ENCODE measurements at regions not wholly inside any gene's neighbourhood (a gene's known extent, or its start where the extent isn't known, plus 50 kb on each side); places are given as distances from the start of the nearest gene placed in this dataset.

DNA sequence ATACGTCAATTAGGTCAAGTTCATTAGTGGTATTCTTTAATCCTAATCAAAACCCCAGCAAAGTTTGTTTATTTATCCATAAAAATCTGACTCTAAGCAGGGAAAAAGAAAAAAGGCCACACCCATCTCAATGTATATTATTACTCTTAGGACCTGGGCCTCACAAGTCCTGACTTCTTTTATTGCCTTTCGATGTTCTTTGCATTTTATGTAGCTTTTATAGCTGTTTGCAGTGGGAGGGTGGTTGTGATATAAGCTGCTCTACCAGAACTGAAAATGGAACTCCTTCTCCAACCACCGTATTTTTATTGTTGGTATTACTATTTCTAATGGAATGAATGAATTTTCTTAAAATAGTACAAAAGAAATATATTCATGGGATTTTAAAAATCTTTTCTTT is 163.3 kb upstream of the FAM47C start:
- Mint-ChIP-seq H3K27me3 (ENCODE audit: insufficient read depth, low read depth, poor library complexity) (no peaks in the 10 kb centered on the region), H3K27ac (no peak overlapping the region), H3K4me3 (no peak overlapping the region), H3K4me1 (no peaks in the 10 kb centered on the region), H3K9me3 (no peaks in the 10 kb centered on the region), H3K36me3 (ENCODE audit: low read depth) (no peaks in the 10 kb centered on the region)
- Histone ChIP-seq H3K4me3 (no peak overlapping the region), H3K4me1 (ENCODE audit: insufficient read depth) (no peaks in the 10 kb centered on the region), H4K20me1 (replicated peaks; ENCODE audit: insufficient read depth) (no peaks in the 10 kb centered on the region), H3K4me2 (no peak overlapping the region), H3K9me2 (ENCODE audit: insufficient read depth) (no peaks in the 10 kb centered on the region), H3F3A (replicated peaks; ENCODE audit: low read depth) (no peaks in the 10 kb centered on the region), H3K27ac (ENCODE audit: low read depth) (no peak overlapping the region), H3K36me3 (ENCODE audit: insufficient read depth) (no peaks in the 10 kb centered on the region), H2AFZ (no peak overlapping the region), H3K27me3 (ENCODE audit: insufficient read depth) (no peaks in the 10 kb centered on the region), H3K79me2 (replicated peaks; ENCODE audit: insufficient read depth) (no peaks in the 10 kb centered on the region)
- no peak for ATAC-seq
- no peak for DNase-seq (ENCODE audit: low spot score)
- no peak for TF ChIP-seq NANOG (IDR thresholded peaks at IDR 0.05; ENCODE audit: borderline replicate concordance)

DNA sequence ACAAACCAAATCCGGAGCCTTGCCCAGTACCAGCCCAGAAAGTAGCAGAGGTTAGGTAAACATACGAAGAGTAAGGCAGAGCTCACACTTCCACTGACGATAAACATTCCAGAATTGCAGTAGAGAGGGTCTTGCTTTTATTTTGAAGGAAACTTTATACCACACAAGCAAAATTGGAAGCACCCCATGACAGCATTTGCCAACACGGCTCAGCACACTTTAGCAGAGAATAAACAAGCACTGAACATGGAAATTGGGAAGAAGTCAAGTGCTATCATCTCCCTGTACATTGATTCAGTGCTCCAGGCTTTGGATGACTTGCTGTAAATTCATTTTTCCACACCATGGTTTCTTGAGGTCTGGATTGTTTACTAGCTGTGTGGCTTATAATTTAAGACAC is 160.7 kb upstream of the FAM47C start:
- Histone ChIP-seq H3K79me2 (replicated peaks; ENCODE audit: insufficient read depth) (no peaks in the 10 kb centered on the region), H3K36me3 (ENCODE audit: insufficient read depth) (no peaks in the 10 kb centered on the region), H3F3A (replicated peaks; ENCODE audit: low read depth) (no peaks in the 10 kb centered on the region), H3K27me3 (ENCODE audit: insufficient read depth) (no peaks in the 10 kb centered on the region), H3K4me3 (no peak overlapping the region), H3K4me2 (no peak overlapping the region), H2AFZ (no peak overlapping the region), H4K20me1 (replicated peaks; ENCODE audit: insufficient read depth) (no peaks in the 10 kb centered on the region), H3K27ac (ENCODE audit: low read depth) (no peak overlapping the region), H3K4me1 (ENCODE audit: insufficient read depth) (no peaks in the 10 kb centered on the region), H3K9me2 (ENCODE audit: insufficient read depth) (no peaks in the 10 kb centered on the region)
- Mint-ChIP-seq H3K9me3 (no peaks in the 10 kb centered on the region), H3K27ac (no peak overlapping the region), H3K4me1 (no peaks in the 10 kb centered on the region), H3K4me3 (no peak overlapping the region), H3K27me3 (ENCODE audit: insufficient read depth, low read depth, poor library complexity) (peaks cover 1% of the 10 kb centered on the region), H3K36me3 (ENCODE audit: low read depth) (no peaks in the 10 kb centered on the region)
- no peak for ATAC-seq
- DNase-seq (ENCODE audit: low spot score): no peak
- no peak for TF ChIP-seq ZNF462 (CRISPR knock-in tag; IDR thresholded peaks at IDR 0.05)
